ENCODE measurements at regions not wholly inside any gene's neighbourhood (a gene's known extent, or its start where the extent isn't known, plus 50 kb on each side); places are given as distances from the start of the nearest gene placed in this dataset.

GRCh38 chr5:67350185-67350584, 153.6 kb upstream of the CD180 start:
- no peak for DNase-seq

- no peak for DNase-seq
Observed at GRCh38 chr5:67347821-67348220, 151.2 kb upstream of the CD180 start.

GRCh38 chr5:67346611-67347010, 150.0 kb upstream of the CD180 start:
- DNase-seq: no peak

DNA sequence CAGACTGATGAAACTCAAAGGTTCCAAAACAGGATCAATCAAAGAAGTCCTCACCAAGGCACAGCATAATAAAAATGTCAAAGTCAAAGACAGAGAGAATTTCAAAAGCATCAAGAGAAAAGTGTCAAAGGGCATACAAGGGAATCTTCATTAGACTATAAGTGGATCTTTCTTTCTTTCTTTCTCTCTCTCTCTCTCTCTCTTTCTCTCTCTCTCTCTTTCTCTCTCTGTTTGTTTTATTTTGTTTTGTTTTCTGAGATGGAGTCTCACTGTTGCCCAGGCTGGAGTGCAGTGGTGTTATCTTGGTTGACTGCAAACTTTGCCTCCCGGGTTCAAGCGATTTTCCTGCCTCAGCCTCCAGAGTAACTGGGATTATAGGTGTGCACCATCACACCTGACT, 148.3 kb upstream of the CD180 start:
- DNase-seq: no peak

DNA sequence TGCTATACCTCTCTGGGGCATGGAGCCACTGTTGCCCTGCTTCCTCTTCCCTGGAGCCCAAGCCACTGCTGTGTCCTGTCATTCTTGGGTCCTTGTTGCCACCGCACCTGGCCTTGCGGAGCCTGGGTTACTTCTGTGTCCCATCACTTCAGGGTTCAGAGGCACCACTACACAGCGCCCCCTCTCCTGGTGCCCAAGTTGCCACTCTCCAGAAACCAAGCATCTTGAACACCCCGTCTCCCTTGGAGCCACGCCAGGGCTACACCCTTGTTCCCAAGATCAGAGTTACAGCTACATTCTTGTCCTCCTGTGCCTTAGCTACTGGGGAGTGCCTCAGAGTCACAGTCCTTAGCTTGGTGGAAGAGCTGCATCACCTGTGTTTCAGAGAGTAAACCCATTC, 147.2 kb upstream of the CD180 start:
- DNase-seq: no peak

DNA sequence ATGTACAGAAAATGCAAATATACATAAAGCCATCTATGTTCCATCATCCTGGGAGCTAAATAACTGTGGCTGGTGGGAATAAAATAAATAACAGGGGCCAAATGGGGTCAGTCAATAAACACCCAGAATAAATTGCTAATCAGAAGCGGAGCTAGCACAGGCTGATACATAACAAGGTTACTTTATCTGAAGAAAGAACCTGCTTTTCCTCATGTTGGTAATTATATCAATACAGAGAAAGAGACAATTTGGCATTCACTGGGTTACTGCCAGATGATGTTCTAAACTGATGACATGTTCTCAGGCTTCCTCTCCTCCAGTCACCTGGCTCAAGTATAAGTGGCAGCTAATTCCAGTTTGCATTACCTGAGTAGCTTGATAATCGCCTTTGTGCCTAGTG, 144.9 kb upstream of the CD180 start:
- DNase-seq: no peak

GRCh38 chr5:67339219-67339767, 142.7 kb upstream of the CD180 start:
- no peak for DNase-seq

- DNase-seq: no peak
Observed at GRCh38 chr5:67338421-67338820, 141.8 kb upstream of the CD180 start.

- no peak for DNase-seq
Observed at GRCh38 chr5:67337751-67338150, 141.2 kb upstream of the CD180 start.

- no peak for DNase-seq
Observed at GRCh38 chr5:67335426-67335825, 138.8 kb upstream of the CD180 start.

DNA sequence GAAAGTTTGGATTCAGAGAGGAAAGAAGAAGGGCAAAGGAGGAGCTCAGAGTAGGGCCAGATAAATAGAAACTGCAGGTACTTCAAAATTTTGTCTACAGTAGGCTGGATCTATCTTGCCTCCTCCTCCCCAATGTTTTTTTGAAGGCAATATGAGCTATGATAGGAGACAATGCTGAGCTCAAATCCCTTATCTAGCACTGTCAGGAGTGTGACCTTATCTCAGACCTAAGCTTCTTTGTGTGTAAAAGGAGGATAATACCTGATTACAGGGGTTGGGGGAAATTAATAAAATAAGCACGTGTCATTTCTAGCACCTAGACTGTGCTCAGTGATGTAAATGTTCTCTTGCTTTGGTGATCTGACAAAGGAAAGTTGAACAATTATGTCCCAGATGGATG, 137.8 kb upstream of the CD180 start:
- no peak for DNase-seq

GRCh38 chr5:67333171-67333570, 136.6 kb upstream of the CD180 start:
- no peak for DNase-seq

- no peak for DNase-seq
Observed at GRCh38 chr5:67331296-67331925, 134.8 kb upstream of the CD180 start.

DNA sequence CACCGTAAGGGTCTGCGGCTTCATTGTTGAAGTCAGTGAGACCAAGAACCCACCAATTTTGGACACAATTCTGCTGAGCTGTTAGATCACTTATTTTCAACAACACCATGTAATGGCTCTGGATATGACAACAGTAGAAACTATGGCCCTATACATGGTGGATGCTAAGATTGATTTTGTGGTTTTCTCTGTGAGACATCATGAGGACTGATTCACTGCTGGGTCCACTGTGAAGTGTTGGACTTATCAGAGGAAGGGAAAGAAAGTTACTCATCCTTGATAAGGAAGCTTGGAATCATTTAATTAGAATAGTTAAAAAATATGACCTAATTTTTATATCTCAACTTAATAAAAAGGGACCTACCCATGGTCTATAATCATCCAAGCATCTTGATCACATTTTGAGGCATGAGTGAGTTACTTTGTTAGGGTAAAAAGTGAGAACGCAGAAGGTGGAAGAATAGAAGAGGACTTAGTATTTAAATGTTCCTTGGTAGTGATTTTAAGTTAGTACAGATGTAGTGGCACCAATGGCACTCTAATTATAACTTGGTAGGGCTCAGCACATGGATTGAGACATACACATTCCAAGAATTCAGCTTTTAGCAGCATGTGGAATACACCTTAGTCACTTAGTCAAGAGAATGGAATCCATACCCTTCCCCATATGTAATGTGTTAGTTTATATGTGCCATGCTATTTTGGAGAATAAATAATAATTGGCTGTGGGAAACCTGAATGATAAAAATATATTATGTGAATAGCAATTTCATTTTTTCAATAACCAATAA, 123.5 kb upstream of the CD180 start:
- no peak for DNase-seq

DNA sequence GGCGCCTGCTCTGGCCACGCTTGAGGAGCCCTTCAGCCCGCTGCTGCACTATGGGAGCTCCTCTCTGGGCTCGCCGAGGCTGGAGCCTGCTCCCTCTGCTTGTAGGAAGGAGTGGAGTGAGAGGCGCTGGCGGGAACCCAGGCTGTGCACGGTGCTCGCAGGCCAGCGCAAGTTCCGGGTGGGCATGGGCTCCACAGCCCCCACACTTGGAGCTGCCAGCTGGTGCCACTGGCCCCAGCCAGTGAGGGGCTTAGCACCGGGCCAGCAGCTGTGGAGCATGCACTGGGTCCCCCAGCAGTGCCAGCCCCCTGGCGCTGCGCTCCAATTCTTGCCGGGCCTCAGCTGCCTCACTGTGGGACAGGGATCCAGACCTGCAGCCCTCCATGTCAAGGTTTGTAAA, 122.1 kb upstream of the CD180 start:
- no peak for DNase-seq

- no peak for DNase-seq
Observed at GRCh38 chr5:67317603-67318002, 121.0 kb upstream of the CD180 start.

DNA sequence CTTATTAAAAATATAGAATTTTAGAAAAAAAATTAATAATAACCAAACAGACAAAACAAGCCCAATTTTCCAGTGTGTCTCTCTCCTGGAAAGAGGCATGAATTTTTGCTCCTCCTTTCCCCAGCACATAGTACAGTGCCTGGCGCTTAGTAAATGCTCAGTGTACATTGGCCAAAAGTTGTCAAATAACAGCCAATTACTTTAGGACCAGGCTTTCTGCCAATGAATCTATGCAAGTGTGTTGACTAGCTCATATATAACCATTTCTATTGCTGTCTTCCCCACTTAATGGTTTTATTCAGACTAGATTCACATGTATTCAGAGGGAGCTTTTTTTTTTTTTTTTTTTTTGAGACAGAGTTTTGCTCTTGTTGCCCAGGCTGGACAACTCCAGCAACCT, 120.1 kb upstream of the CD180 start:
- no peak for DNase-seq

- DNase-seq: no peak
Observed at GRCh38 chr5:67315082-67315989, 118.7 kb upstream of the CD180 start.

- no peak for DNase-seq
Observed at GRCh38 chr5:67311701-67312100, 115.1 kb upstream of the CD180 start.

- DNase-seq: no peak
Observed at GRCh38 chr5:67311208-67311607, 114.6 kb upstream of the CD180 start.

GRCh38 chr5:67310740-67311139, 114.1 kb upstream of the CD180 start:
- DNase-seq: no peak

- DNase-seq: no peak
Observed at GRCh38 chr5:67310169-67310568, 113.6 kb upstream of the CD180 start.

GRCh38 chr5:67308988-67309688, 112.5 kb upstream of the CD180 start:
- no peak for DNase-seq

All from CD4-positive, alpha-beta T cell treated with Interleukin-1 beta for 1 hour (primary cell).